IMR-90 (cell line): ENCODE measurements at regions not wholly inside any gene's neighbourhood (a gene's known extent, or its start where the extent isn't known, plus 50 kb on each side); places are given as distances from the start of the nearest gene placed in this dataset.

Source experiments
- ATAC-seq: fragments of 200-7000 bp; cut with Tn5 transposase; 2 replicates; pipeline ENCODE4 v1.9.1; 2020; ENCODE audit warnings: low read depth, mild to moderate bottlenecking, moderate library complexity
- BruUV-seq: library from RNA; stranded (reverse); fragments of 400-500 nt; replicated peaks from 2 replicates; lab custom pipeline; 2021; lab: Mats Ljungman, UMichigan
- CTCF ChIA-PET: fragments of 300-600 bp; formaldehyde crosslinking; extraction: SDS; loops from one replicate; lab custom pipeline; 2021; ENCODE audit warnings: antibody characterized with exemption; lab: Yijun Ruan, JAX
- POLR2A ChIA-PET: fragments of 300-600 bp; sonication (Branson Sonifier 250); formaldehyde crosslinking; loops from one replicate; lab custom pipeline; 2022; ENCODE audit warnings: antibody characterized with exemption; ENCODE audit not compliant: unreplicated experiment; lab: Charles Lee
- DNase-seq: peaks from one replicate; pipeline ENCODE4 v3.0.0; 2013
- H2AFZ ChIP-seq: replicated peaks from 2 replicates; pipeline ENCODE3; 2013; ENCODE audit warnings: low read length, mild to moderate bottlenecking; ENCODE audit not compliant: poor library complexity
- H2AK5ac ChIP-seq: 2 replicates; pipeline ENCODE4 v1.6.1; 2013; ENCODE audit warnings: low read depth, low read length, inconsistent platforms
- H2AK9ac ChIP-seq: replicated peaks from 2 replicates; pipeline ENCODE3; 2013; ENCODE audit warnings: mild to moderate bottlenecking, low read depth, low read length, moderate library complexity; ENCODE audit not compliant: poor library complexity
- H2BK120ac ChIP-seq: 2 replicates; pipeline ENCODE4 v1.6.1; 2013; ENCODE audit warnings: low read depth, low read length, inconsistent platforms
- H2BK15ac ChIP-seq: 3 replicates; pipeline ENCODE4 v1.6.1; 2013; ENCODE audit warnings: low read depth, low read length, inconsistent platforms
- H2BK20ac ChIP-seq: 2 replicates; pipeline ENCODE4 v1.6.1; 2013; ENCODE audit warnings: low read depth, mild to moderate bottlenecking, inconsistent platforms, low read length, moderate library complexity
- H2BK5ac ChIP-seq: 2 replicates; pipeline ENCODE4 v1.6.1; 2013; ENCODE audit warnings: mild to moderate bottlenecking, low read depth, low read length, inconsistent platforms; ENCODE audit not compliant: poor library complexity, severe bottlenecking
- H3K14ac ChIP-seq: replicated peaks from 2 replicates; pipeline ENCODE4 v1.6.1; 2013; ENCODE audit warnings: low read depth, low read length, inconsistent platforms
- H3K18ac ChIP-seq: 2 replicates; pipeline ENCODE4 v1.6.1; 2013; ENCODE audit warnings: low read depth, low read length, control low read depth
- H3K23ac ChIP-seq: 2 replicates; pipeline ENCODE4 v1.6.1; 2013; ENCODE audit warnings: low read depth, low read length, inconsistent platforms
- H3K27ac ChIP-seq: 2 replicates; pipeline ENCODE4 v1.5.1; 2013; ENCODE audit warnings: mild to moderate bottlenecking, control low read depth, low read length; ENCODE audit not compliant: insufficient read depth
- H3K27me3 ChIP-seq: 2 replicates; pipeline ENCODE4 v1.6.1; 2013; ENCODE audit warnings: low read length; ENCODE audit not compliant: control insufficient read depth, insufficient read depth
- H3K36me3 ChIP-seq: 2 replicates; pipeline ENCODE4 v1.6.1; 2013; ENCODE audit warnings: low read length, mixed read lengths; ENCODE audit not compliant: control insufficient read depth, insufficient read depth
- H3K4ac ChIP-seq: 2 replicates; pipeline ENCODE4 v1.6.1; 2013; ENCODE audit warnings: low read depth, low read length, inconsistent platforms
- H3K4me1 ChIP-seq: 2 replicates; pipeline ENCODE4 v1.6.1; 2013; ENCODE audit warnings: low read length, mixed read lengths; ENCODE audit not compliant: control insufficient read depth, insufficient read depth
- H3K4me2 ChIP-seq: 2 replicates; pipeline ENCODE4 v1.6.1; 2013; ENCODE audit warnings: low read depth, mild to moderate bottlenecking, control low read depth, low read length, moderate library complexity
- H3K4me3 ChIP-seq: 2 replicates; pipeline ENCODE4 v1.5.1; 2013; ENCODE audit warnings: low read depth, mild to moderate bottlenecking, control low read depth, low read length, moderate library complexity; ENCODE audit not compliant: insufficient read depth
- H3K56ac ChIP-seq: 2 replicates; pipeline ENCODE4 v1.6.1; 2013; ENCODE audit warnings: low read length, inconsistent platforms; ENCODE audit not compliant: insufficient read depth; ENCODE audit errors: extremely low read depth
- H3K79me1 ChIP-seq, 2 experiments: 2 replicates each; pipeline ENCODE4 v1.6.1; 2013; ENCODE audit warnings: low read length in 2 of 2, inconsistent platforms in 1 of 2, low read depth in 1 of 2
- H3K9ac ChIP-seq: 2 replicates; pipeline ENCODE4 v1.6.1; 2013; ENCODE audit warnings: low read depth, low read length, control low read depth
- H3K9me1 ChIP-seq: 2 replicates; pipeline ENCODE4 v1.6.1; 2013; ENCODE audit warnings: low read length, inconsistent platforms; ENCODE audit not compliant: insufficient read depth
- H3K9me3 ChIP-seq: 2 replicates; pipeline ENCODE4 v1.6.1; 2013; ENCODE audit warnings: low read length; ENCODE audit not compliant: control insufficient read depth, insufficient read depth
- H4K20me1 ChIP-seq: 2 replicates; pipeline ENCODE4 v1.6.1; 2013; ENCODE audit warnings: low read length, inconsistent platforms; ENCODE audit not compliant: insufficient read depth
- H4K5ac ChIP-seq: 2 replicates; pipeline ENCODE4 v1.6.1; 2013; ENCODE audit warnings: mild to moderate bottlenecking, low read depth, low read length, control low read depth
- H4K8ac ChIP-seq, 2 experiments: 2 replicates each; pipeline ENCODE4 v1.6.1; 2013; ENCODE audit warnings: low read depth in 2 of 2, low read length in 2 of 2, control low read depth in 1 of 2, inconsistent platforms in 1 of 2
- H4K91ac ChIP-seq: 2 replicates; pipeline ENCODE4 v1.6.1; 2013; ENCODE audit warnings: low read depth, low read length, inconsistent platforms; ENCODE audit not compliant: insufficient read depth
- BHLHE40 ChIP-seq: fragments of 150-350 bp; IDR thresholded peaks from 2 replicates; pipeline ENCODE4 v1.6.1; 2016; ENCODE audit warnings: mild to moderate bottlenecking, low read depth, low read length
- CEBPB ChIP-seq: IDR thresholded peaks from 2 replicates; pipeline ENCODE4 v1.6.1; 2012; ENCODE audit warnings: low read depth, low read length, improper control_type of control experiment
- CHD1 ChIP-seq: IDR thresholded peaks from 2 replicates; pipeline ENCODE4 v1.6.1; 2012; ENCODE audit warnings: low read depth, low read length, improper control_type of control experiment
- FOS ChIP-seq: fragments of 150-350 bp; IDR thresholded peaks from 2 replicates; pipeline ENCODE4 v1.6.1; 2016; ENCODE audit warnings: low read depth, low read length
- MAFK ChIP-seq: IDR thresholded peaks from 2 replicates; pipeline ENCODE4 v1.6.1; 2012; ENCODE audit warnings: low read depth, low read length, improper control_type of control experiment
- MAZ ChIP-seq: IDR thresholded peaks from 2 replicates; pipeline ENCODE4 v1.6.1; 2012; ENCODE audit warnings: low read depth, mild to moderate bottlenecking, low read length, improper control_type of control experiment, moderate library complexity, borderline replicate concordance
- MXI1 ChIP-seq: IDR thresholded peaks from 2 replicates; pipeline ENCODE4 v1.6.1; 2012; ENCODE audit warnings: low read depth, mild to moderate bottlenecking, low read length, moderate library complexity, borderline replicate concordance
- NFE2L2 ChIP-seq: fragments of 150-350 bp; IDR thresholded peaks from 2 replicates; pipeline ENCODE4 v1.6.1; 2016; ENCODE audit warnings: low read depth, mild to moderate bottlenecking, low read length
- POLR2A ChIP-seq: IDR thresholded peaks from 2 replicates; pipeline ENCODE4 v1.6.1; 2012; ENCODE audit warnings: mild to moderate bottlenecking, low read depth, low read length
- RAD21 ChIP-seq: IDR thresholded peaks from 2 replicates; pipeline ENCODE4 v1.6.1; 2012; ENCODE audit warnings: low read length, improper control_type of control experiment
- RCOR1 ChIP-seq: IDR thresholded peaks from 2 replicates; pipeline ENCODE4 v1.6.1; 2012; ENCODE audit warnings: mild to moderate bottlenecking, low read length, improper control_type of control experiment; ENCODE audit not compliant: insufficient replicate concordance
- RFX5 ChIP-seq: IDR thresholded peaks from 2 replicates; pipeline ENCODE4 v1.8.0; 2012; ENCODE audit warnings: low read depth, mild to moderate bottlenecking, low read length, moderate library complexity
- SMC3 ChIP-seq: fragments of 150-350 bp; IDR thresholded peaks from 2 replicates; pipeline ENCODE4 v1.6.1; 2016; ENCODE audit warnings: low read depth, mild to moderate bottlenecking, antibody characterized with exemption, low read length, moderate library complexity
- USF2 ChIP-seq: fragments of 150-350 bp; IDR thresholded peaks from 2 replicates; pipeline ENCODE4 v1.6.1; 2017; ENCODE audit warnings: mild to moderate bottlenecking, antibody characterized with exemption, low read length, low read depth
- WGBS, 2 experiments: methylation state at CpG; one replicate each; pipeline versions ENCODE4 v1.1.5 to v1.1.7; 2013; ENCODE audit warnings: missing lambda C conversion rate in 2 of 2; ENCODE audit not compliant: insufficient read length in 1 of 2; ENCODE audit errors: extremely low coverage in 2 of 2; 5-methylcytosine and 5-hydroxymethylcytosine counted together
- dilution Hi-C: fragments of 300-500 bp; cut with HindIII; formaldehyde crosslinking; loops from one replicate; pipeline ENCODE4 v1.14.3; 2018; ENCODE audit warnings: low sequenced_read_pairs; ENCODE audit not compliant: unreplicated experiment
- in situ Hi-C: fragments of 300-500 bp; cut with MboI; formaldehyde crosslinking; loops from 3 replicates; pipeline ENCODE4 v1.14.3; 2019; ENCODE audit warnings: low sequenced_read_pairs, inconsistent platforms, mixed read lengths
- intact Hi-C: fragments of 100-400 bp; cut with micrococcal nuclease; formaldehyde crosslinking; loops from 2 replicates; pipeline ENCODE4 v1.10.0; 2022
- TF ChIP-seq, protein P1 (sequence below): fragments of 150-350 bp; IDR thresholded peaks from 2 replicates; pipeline ENCODE4 v1.6.1; 2016; ENCODE audit warnings: low read depth, mild to moderate bottlenecking, low read length, moderate library complexity, borderline replicate concordance
- TF ChIP-seq, protein P2 (sequence below): conservative IDR thresholded peaks from 2 replicates; pipeline ENCODE4 v1.5.1; 2012; ENCODE audit warnings: mild to moderate bottlenecking, low read depth, low read length, improper control_type of control experiment

GRCh38 chr20:63074182-63074581 lies 67.4 kb upstream of the BHLHE23 start:
- no peaks in the 10 kb centered on the region for H3K9me3 ChIP-seq
- no peak overlapping the region for H3K4me3 ChIP-seq
- no peaks in the 10 kb centered on the region for H3K36me3 ChIP-seq
- no peak overlapping the region for H3K9ac ChIP-seq
- no peaks in the 10 kb centered on the region for H3K4me1 ChIP-seq
- H3K4me2 ChIP-seq, result no peak overlapping the region
- no peak overlapping the region for H3K18ac ChIP-seq
- no peaks in the 10 kb centered on the region for H3K79me1 ChIP-seq
- intact Hi-C loops (no loop called here), in situ Hi-C loops (no loop called here), dilution Hi-C loops (no loop called here)
- no peak overlapping the region for H2BK5ac ChIP-seq
- H2AK5ac ChIP-seq, result no peak overlapping the region
- ChIA-PET CTCF (no interaction called here), POLR2A (no interaction called here)
- no peak overlapping the region for H4K8ac ChIP-seq
- TF ChIP-seq SMC3 (no peak), NFE2L2 (no peak), CHD1 (no peak), CEBPB (no peak), RCOR1 (no peak), USF2 (no peak), MAZ (no peak), FOS (no peak), BHLHE40 (no peak), RFX5 (no peak), RAD21 (no peak), MAFK (no peak), POLR2A (no peak), MXI1 (no peak)
- TF ChIP-seq, protein P1, sequence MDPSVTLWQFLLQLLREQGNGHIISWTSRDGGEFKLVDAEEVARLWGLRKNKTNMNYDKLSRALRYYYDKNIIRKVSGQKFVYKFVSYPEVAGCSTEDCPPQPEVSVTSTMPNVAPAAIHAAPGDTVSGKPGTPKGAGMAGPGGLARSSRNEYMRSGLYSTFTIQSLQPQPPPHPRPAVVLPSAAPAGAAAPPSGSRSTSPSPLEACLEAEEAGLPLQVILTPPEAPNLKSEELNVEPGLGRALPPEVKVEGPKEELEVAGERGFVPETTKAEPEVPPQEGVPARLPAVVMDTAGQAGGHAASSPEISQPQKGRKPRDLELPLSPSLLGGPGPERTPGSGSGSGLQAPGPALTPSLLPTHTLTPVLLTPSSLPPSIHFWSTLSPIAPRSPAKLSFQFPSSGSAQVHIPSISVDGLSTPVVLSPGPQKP, result no peak
- TF ChIP-seq, protein P2, sequence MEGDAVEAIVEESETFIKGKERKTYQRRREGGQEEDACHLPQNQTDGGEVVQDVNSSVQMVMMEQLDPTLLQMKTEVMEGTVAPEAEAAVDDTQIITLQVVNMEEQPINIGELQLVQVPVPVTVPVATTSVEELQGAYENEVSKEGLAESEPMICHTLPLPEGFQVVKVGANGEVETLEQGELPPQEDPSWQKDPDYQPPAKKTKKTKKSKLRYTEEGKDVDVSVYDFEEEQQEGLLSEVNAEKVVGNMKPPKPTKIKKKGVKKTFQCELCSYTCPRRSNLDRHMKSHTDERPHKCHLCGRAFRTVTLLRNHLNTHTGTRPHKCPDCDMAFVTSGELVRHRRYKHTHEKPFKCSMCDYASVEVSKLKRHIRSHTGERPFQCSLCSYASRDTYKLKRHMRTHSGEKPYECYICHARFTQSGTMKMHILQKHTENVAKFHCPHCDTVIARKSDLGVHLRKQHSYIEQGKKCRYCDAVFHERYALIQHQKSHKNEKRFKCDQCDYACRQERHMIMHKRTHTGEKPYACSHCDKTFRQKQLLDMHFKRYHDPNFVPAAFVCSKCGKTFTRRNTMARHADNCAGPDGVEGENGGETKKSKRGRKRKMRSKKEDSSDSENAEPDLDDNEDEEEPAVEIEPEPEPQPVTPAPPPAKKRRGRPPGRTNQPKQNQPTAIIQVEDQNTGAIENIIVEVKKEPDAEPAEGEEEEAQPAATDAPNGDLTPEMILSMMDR, result no peak
- H3K27me3 ChIP-seq, result peaks cover 14% of the 10 kb centered on the region
- no peak overlapping the region for H3K14ac ChIP-seq
- H3K4ac ChIP-seq, result no peak overlapping the region
- no peak overlapping the region for H3K56ac ChIP-seq
- no peak overlapping the region for H4K5ac ChIP-seq
- no peak overlapping the region for H2AK9ac ChIP-seq
- BruUV-seq, result no TSS peak
- ATAC-seq (no peak), DNase-seq (no peak)
- no peak overlapping the region for H3K23ac ChIP-seq
- H3K9me1 ChIP-seq, result no peaks in the 10 kb centered on the region
- H3K27ac ChIP-seq, result no peak overlapping the region
- H4K20me1 ChIP-seq, result no peaks in the 10 kb centered on the region
- 80% methylated on average over 1 of the region's 9 CpGs; no CpG with 5 or more reads in 1 of the 2 experiments for WGBS, 2 experiments
- H4K91ac ChIP-seq, result no peak overlapping the region
- H2BK120ac ChIP-seq, result no peak overlapping the region
- H2AFZ ChIP-seq, result no peak overlapping the region
- no peak overlapping the region for H2BK20ac ChIP-seq
- H2BK15ac ChIP-seq, result no peak overlapping the region
